ENCODE measurements at regions not wholly inside any gene's neighbourhood (a gene's known extent, or its start where the extent isn't known, plus 50 kb on each side); places are given as distances from the start of the nearest gene placed in this dataset.
"Not testable (repeated sequence)": the region's sequence is repeated elsewhere in the genome, so short reads cannot be mapped to it uniquely, and the experiment has no call there.

GRCh38 chr3:196134691-196135090, 52.8 kb upstream of the TFRC start:
- no peak overlapping the region for H3K4me3 ChIP-seq (ENCODE audit: low read depth in 1 of 3, low read length in 3 of 3)
- no peak overlapping the region for H3K9ac ChIP-seq (ENCODE audit: low read depth in 1 of 2, low read length in 2 of 2)
- WGBS: 87% methylated on average over 7 of the region's 7 CpGs
- no peak for DNase-seq (ENCODE audit: low spot score)
- TF ChIP-seq CTCF (IDR thresholded peaks at IDR 0.05; ENCODE audit: low read depth, low read length, missing input control): no peak
- TF ChIP-seq REST (IDR thresholded peaks at IDR 0.05): no peak
- TF ChIP-seq EGR1 (IDR thresholded peaks at IDR 0.05; ENCODE audit: low read depth in 2 of 2): no peak
- TF ChIP-seq YY1 (IDR thresholded peaks at IDR 0.05): no peak
- H3K4me1 ChIP-seq (ENCODE audit: control insufficient read depth in 4 of 4, insufficient read depth in 4 of 4, low read length in 3 of 4): peaks cover 2 to 27% (median 24%) of the 10 kb centered on the region in 4 donors
- H3K36me3 ChIP-seq (ENCODE audit: control insufficient read depth in 4 of 4, insufficient read depth in 3 of 4, low read depth in 1 of 4, low read length in 3 of 4): no peaks in the 10 kb centered on the region
- H3K9me3 ChIP-seq (ENCODE audit: control insufficient read depth in 4 of 4, low read length in 3 of 4): no peaks in the 10 kb centered on the region
- no peak overlapping the region for H3K27ac ChIP-seq (ENCODE audit: low read depth in 1 of 2, low read length in 2 of 2)
- no peaks in the 10 kb centered on the region for H3K27me3 ChIP-seq (ENCODE audit: control insufficient read depth in 4 of 4, insufficient read depth in 4 of 4, low read length in 3 of 4)

- 93% methylated on average over 9 of the region's 9 CpGs for WGBS
- H3K36me3 ChIP-seq (ENCODE audit: control insufficient read depth in 4 of 4, insufficient read depth in 3 of 4, low read depth in 1 of 4, low read length in 3 of 4); DNase-seq (ENCODE audit: low spot score): not testable (repeated sequence)
Observed at GRCh38 chr3:196133869-196134268, 52.0 kb upstream of the TFRC start.

GRCh38 chr3:196131921-196132320, 50.0 kb upstream of the TFRC start:
- Histone ChIP-seq H3K27ac (ENCODE audit: low read depth in 1 of 2, low read length in 2 of 2) (no peak overlapping the region), H3K27me3 (ENCODE audit: control insufficient read depth in 4 of 4, insufficient read depth in 4 of 4, low read length in 3 of 4) (no peaks in the 10 kb centered on the region), H3K36me3 (ENCODE audit: control insufficient read depth in 4 of 4, insufficient read depth in 3 of 4, low read depth in 1 of 4, low read length in 3 of 4) (no peaks in the 10 kb centered on the region), H3K9me3 (ENCODE audit: control insufficient read depth in 4 of 4, low read length in 3 of 4) (no peaks in the 10 kb centered on the region), H3K9ac (ENCODE audit: low read depth in 1 of 2, low read length in 2 of 2) (no peak overlapping the region), H3K4me1 (ENCODE audit: control insufficient read depth in 4 of 4, insufficient read depth in 4 of 4, low read length in 3 of 4) (peaks cover 2 to 13% (median 11%) of the 10 kb centered on the region in 4 donors), H3K4me3 (ENCODE audit: low read depth in 1 of 3, low read length in 3 of 3) (no peak overlapping the region)
- 91% methylated on average over 13 of the region's 13 CpGs for WGBS
- TF ChIP-seq MAX (IDR thresholded peaks at IDR 0.05) (no peak), REST (IDR thresholded peaks at IDR 0.05) (no peak), HNF4A (conservative IDR thresholded peaks at IDR 0.05) (no peak), TAF1 (conservative IDR thresholded peaks at IDR 0.05) (no peak)
- DNase-seq (ENCODE audit: low spot score): no peak

More at GRCh38 chr3:196133869-196134268, 52.0 kb upstream of the TFRC start:
- not testable (repeated sequence) for H3K27ac ChIP-seq (ENCODE audit: low read depth in 1 of 2, low read length in 2 of 2); H3K4me3 ChIP-seq (ENCODE audit: low read depth in 1 of 3, low read length in 3 of 3); H3K9ac ChIP-seq (ENCODE audit: low read depth in 1 of 2, low read length in 2 of 2); H3K9me3 ChIP-seq (ENCODE audit: control insufficient read depth in 4 of 4, low read length in 3 of 4); H3K27me3 ChIP-seq (ENCODE audit: control insufficient read depth in 4 of 4, insufficient read depth in 4 of 4, low read length in 3 of 4)
- peaks cover 2 to 22% (median 21%) of the 10 kb centered on the region in 4 donors for H3K4me1 ChIP-seq (ENCODE audit: control insufficient read depth in 4 of 4, insufficient read depth in 4 of 4, low read length in 3 of 4)

All from liver (tissue), 8 donors.